ENCODE measurements at regions not wholly inside any gene's neighbourhood (a gene's known extent, or its start where the extent isn't known, plus 50 kb on each side); places are given as distances from the start of the nearest gene placed in this dataset.

DNA sequence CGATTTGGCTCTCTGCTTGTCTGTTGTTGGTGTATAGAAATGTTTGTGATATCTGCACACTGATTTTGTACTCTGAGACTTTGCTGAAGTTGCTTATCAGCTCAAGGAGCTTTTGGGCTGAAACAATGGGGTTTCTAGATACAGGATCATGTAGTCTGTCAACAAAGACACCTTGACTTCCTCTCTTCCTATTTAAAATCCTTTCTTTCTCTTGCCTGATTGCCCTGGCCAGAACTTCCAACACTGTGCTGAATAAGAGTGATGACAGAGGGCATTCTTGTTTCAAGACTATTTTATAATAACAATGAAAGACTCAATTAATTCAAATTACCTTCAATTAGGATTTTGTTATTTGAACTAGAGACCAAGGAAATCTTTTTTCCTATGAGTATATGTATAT lies 692.5 kb downstream of the PRR16 start:
- H3K4me2 ChIP-seq (ENCODE audit: low read length): no peak overlapping the region
- H2AFZ ChIP-seq (ENCODE audit: low read depth, low read length, poor library complexity, severe bottlenecking): no peak overlapping the region
- intact Hi-C loops (cut with micrococcal nuclease): no loop called here
- POLR2A ChIA-PET: no interaction called here
- no peak overlapping the region for H3K27ac ChIP-seq (ENCODE audit: low read depth, low read length)
- CTCF ChIA-PET: no interaction called here
- H3K9me2 ChIP-seq (ENCODE audit: insufficient read depth): no peaks in the 10 kb centered on the region
- H3K9me3 ChIP-seq (ENCODE audit: control insufficient read depth in 1 of 2, insufficient read depth in 1 of 2, low read depth in 1 of 2, low read length in 2 of 2): no peaks in the 10 kb centered on the region
- no peaks in the 10 kb centered on the region for H4K20me1 ChIP-seq (ENCODE audit: insufficient read depth)
- BruUV-seq (replicated peaks): no TSS peak
- ATAC-seq (no peak), DNase-seq (ENCODE audit: low read depth, low spot score) (no peak)
- no peaks in the 10 kb centered on the region for H3K79me2 ChIP-seq (ENCODE audit: insufficient read depth, low read length)
- no peaks in the 10 kb centered on the region for H3K36me3 ChIP-seq (ENCODE audit: control insufficient read depth in 1 of 2, insufficient read depth in 2 of 2, low read length in 2 of 2)
- H3K4me1 ChIP-seq (ENCODE audit: control insufficient read depth in 1 of 2, insufficient read depth in 2 of 2, low read length in 2 of 2): no peaks in the 10 kb centered on the region
- no peak overlapping the region for H3K9ac ChIP-seq (ENCODE audit: low read length)
- RAD21 ChIA-PET (ENCODE audit: low non-redundant PET in 1 of 2, low total read pairs in 2 of 2, uncharacterized antibody in 2 of 2, unreplicated experiment in 2 of 2): no interaction called here
- TF ChIP-seq SRF (IDR thresholded peaks at IDR 0.05; ENCODE audit: low read depth): no peak
- TF ChIP-seq ZFX (IDR thresholded peaks at IDR 0.05): no peak
- H3K27me3 ChIP-seq (ENCODE audit: insufficient read depth, low read length): no peaks in the 10 kb centered on the region
- H3K4me3 ChIP-seq (replicated peaks in 1 of 2; ENCODE audit: low read depth in 1 of 2, low read length in 2 of 2): no peak overlapping the region

DNA sequence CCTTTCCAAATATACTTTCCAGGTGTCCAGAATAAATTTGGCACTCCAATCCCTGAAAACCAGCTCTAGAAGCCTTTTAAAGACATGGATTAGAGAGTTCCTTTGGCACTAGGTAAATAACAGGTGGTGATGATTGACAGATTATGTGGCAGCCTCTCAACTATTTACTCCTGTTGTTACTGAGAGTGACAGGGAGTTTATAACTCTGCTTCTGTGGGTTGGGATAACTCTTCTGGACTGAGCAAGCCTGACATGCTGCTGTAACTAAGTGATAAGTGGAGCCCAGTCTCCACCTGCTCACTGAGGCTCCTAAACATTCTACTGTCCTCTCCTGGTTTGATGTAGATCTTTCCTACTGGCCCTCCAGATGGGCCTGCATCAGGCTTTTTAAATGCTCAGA lies 693.2 kb upstream of the FTMT start:
- H3K4me1 ChIP-seq (ENCODE audit: control insufficient read depth in 1 of 2, insufficient read depth in 2 of 2, low read length in 2 of 2): no peaks in the 10 kb centered on the region
- no peaks in the 10 kb centered on the region for H3K9me3 ChIP-seq (ENCODE audit: control insufficient read depth in 1 of 2, insufficient read depth in 1 of 2, low read depth in 1 of 2, low read length in 2 of 2)
- H4K20me1 ChIP-seq (ENCODE audit: insufficient read depth): no peaks in the 10 kb centered on the region
- H3K4me3 ChIP-seq (replicated peaks in 1 of 2; ENCODE audit: low read depth in 1 of 2, low read length in 2 of 2): no peak overlapping the region
- H3K36me3 ChIP-seq (ENCODE audit: control insufficient read depth in 1 of 2, insufficient read depth in 2 of 2, low read length in 2 of 2): no peaks in the 10 kb centered on the region
- H3K9ac ChIP-seq (ENCODE audit: low read length): no peak overlapping the region
- TF ChIP-seq, protein P1, sequence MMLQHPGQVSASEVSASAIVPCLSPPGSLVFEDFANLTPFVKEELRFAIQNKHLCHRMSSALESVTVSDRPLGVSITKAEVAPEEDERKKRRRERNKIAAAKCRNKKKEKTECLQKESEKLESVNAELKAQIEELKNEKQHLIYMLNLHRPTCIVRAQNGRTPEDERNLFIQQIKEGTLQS (IDR thresholded peaks at IDR 0.05): no peak
- TF ChIP-seq ZNF274 (IDR thresholded peaks at IDR 0.05; ENCODE audit: low read depth, low read length): no peak
- TF ChIP-seq, protein P2, sequence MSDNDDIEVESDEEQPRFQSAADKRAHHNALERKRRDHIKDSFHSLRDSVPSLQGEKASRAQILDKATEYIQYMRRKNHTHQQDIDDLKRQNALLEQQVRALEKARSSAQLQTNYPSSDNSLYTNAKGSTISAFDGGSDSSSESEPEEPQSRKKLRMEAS (IDR thresholded peaks at IDR 0.05): no peak
- TF ChIP-seq POLR2A (IDR thresholded peaks at IDR 0.05; ENCODE audit: borderline replicate concordance, extremely low read depth, insufficient read depth, insufficient read length): no peak
- no peak for TF ChIP-seq SIN3A (IDR thresholded peaks at IDR 0.05; ENCODE audit: low read depth)
- no peak for TF ChIP-seq CEBPB (IDR thresholded peaks at IDR 0.05; ENCODE audit: low read depth)
- TF ChIP-seq YY1 (IDR thresholded peaks at IDR 0.05; ENCODE audit: extremely low read depth, insufficient replicate concordance, low read depth, low read length): no peak
- no peak for TF ChIP-seq EZH2phosphoT487 (IDR thresholded peaks at IDR 0.05; ENCODE audit: borderline replicate concordance)
- TF ChIP-seq SP1 (IDR thresholded peaks at IDR 0.05; ENCODE audit: low read depth): no peak
- H3K27ac ChIP-seq (ENCODE audit: low read depth, low read length): no peak overlapping the region
- no TSS peak for BruUV-seq (replicated peaks)
- CTCF ChIA-PET: no interaction called here
- H3K4me2 ChIP-seq (ENCODE audit: low read length): no peak overlapping the region
- POLR2A ChIA-PET: no interaction called here
- RAD21 ChIA-PET (ENCODE audit: low non-redundant PET in 1 of 2, low total read pairs in 2 of 2, uncharacterized antibody in 2 of 2, unreplicated experiment in 2 of 2): no interaction called here
- H3K79me2 ChIP-seq (ENCODE audit: insufficient read depth, low read length): no peaks in the 10 kb centered on the region
- intact Hi-C loops (cut with micrococcal nuclease): no loop called here
- ATAC-seq: no peak
- no peaks in the 10 kb centered on the region for H3K9me2 ChIP-seq (ENCODE audit: insufficient read depth)
- H2AFZ ChIP-seq (ENCODE audit: low read depth, low read length, poor library complexity, severe bottlenecking): no peak overlapping the region
- no peak for DNase-seq (ENCODE audit: low read depth, low spot score)
- no peaks in the 10 kb centered on the region for H3K27me3 ChIP-seq (ENCODE audit: insufficient read depth, low read length)

Data from HCT116 (cell line).